ENCODE measurements at regions not wholly inside any gene's neighbourhood (a gene's known extent, or its start where the extent isn't known, plus 50 kb on each side); places are given as distances from the start of the nearest gene placed in this dataset.

- ATAC-seq (ENCODE audit: insufficient read depth, low FRiP score) (no peak), DNase-seq (peak in 2 of 3 donors; percentile 53 to 55)
- 82 to 85% methylated on average over 4 of the region's 4 CpGs for WGBS, 2 donors
- H3K9me3 ChIP-seq (ENCODE audit: control insufficient read depth in 4 of 4, insufficient read depth in 3 of 4, low read length in 3 of 4): no peaks in the 10 kb centered on the region
- H3K9ac ChIP-seq (ENCODE audit: insufficient read depth in 1 of 2, low read length in 2 of 2): no peak overlapping the region
- peaks cover 0 to 13% (median 0%) of the 10 kb centered on the region in 5 donors for H3K4me1 ChIP-seq (ENCODE audit: control insufficient read depth in 5 of 5, insufficient read depth in 5 of 5, low read length in 5 of 5)
- H3K4me3 ChIP-seq: no peak overlapping the region
- H3K36me3 ChIP-seq (ENCODE audit: control insufficient read depth in 4 of 4, insufficient read depth in 4 of 4, low read length in 4 of 4): no peaks in the 10 kb centered on the region
- no peaks in the 10 kb centered on the region for H3K27me3 ChIP-seq (ENCODE audit: control insufficient read depth in 3 of 3, insufficient read depth in 3 of 3, low read length in 2 of 3)
- no peak for TF ChIP-seq CTCF (IDR thresholded peaks at IDR 0.05; ENCODE audit: control extremely low read depth, extremely low read depth)
- H3K27ac ChIP-seq (ENCODE audit: low read depth in 1 of 2, low read length in 1 of 2): no peak overlapping the region
Observed at GRCh38 chr5:125295405-125295872, 549.0 kb upstream of the ZNF608 start.

DNA sequence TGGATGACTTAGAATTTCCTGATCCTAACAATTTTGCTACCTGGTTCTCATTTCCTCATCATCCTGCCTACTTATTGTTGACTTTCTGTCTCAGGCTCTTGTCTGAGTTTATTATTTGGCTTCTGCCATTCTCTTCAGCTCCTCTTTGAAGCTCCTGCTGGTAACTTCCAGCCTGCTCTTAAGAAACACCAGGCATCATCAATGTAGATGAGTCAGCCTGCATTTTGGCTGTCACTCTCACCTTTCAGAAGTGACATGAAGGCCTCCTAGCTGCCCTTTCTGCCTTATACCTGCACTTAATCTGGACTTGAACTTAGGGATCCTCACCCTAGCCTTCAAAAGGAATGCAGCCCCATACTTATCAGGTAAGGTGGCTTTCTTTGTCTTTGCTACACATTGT is 551.8 kb upstream of the ZNF608 start:
- H3K27ac ChIP-seq (ENCODE audit: low read depth in 1 of 2, low read length in 1 of 2): no peak overlapping the region
- ATAC-seq (ENCODE audit: insufficient read depth, low FRiP score): no peak

DNA sequence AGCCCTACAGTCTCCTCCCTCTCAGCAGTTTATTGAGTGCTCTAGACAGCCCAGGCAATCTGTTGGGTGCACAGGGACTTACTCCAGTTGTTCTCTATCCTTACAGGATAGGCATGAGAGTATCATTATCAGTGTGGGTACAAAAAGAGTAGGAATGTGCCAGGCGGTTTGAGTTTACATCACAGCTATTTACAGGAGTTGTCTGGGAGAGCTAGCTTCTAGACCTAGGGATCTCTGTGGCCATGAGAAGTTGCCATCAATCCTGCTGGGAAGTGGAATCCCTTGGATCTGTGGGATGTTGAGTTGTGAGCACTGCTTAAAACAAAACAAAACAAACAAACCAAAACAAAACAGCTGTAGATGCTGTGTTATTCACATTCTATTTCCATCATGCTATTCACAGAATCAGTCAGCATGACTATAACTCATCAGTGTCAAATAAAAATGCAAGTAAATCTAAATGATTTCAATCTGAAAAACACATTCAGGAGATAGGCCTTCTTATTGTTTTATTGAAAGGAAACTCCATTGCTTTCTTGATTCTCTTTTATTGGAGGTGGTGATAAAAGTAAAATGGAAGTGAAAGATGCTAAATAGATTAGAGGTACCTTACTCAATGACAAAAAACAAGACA is 552.4 kb upstream of the ZNF608 start:
- WGBS, 2 donors: 86 to 96% methylated on average over 1 of the region's 1 CpG
- ATAC-seq (ENCODE audit: insufficient read depth, low FRiP score) (no peak), DNase-seq (no peak)
- peaks cover 0 to 13% (median 0%) of the 10 kb centered on the region in 5 donors for H3K4me1 ChIP-seq (ENCODE audit: control insufficient read depth in 5 of 5, insufficient read depth in 5 of 5, low read length in 5 of 5)
- no peaks in the 10 kb centered on the region for H3K36me3 ChIP-seq (ENCODE audit: control insufficient read depth in 4 of 4, insufficient read depth in 4 of 4, low read length in 4 of 4)
- no peaks in the 10 kb centered on the region for H3K27me3 ChIP-seq (ENCODE audit: control insufficient read depth in 3 of 3, insufficient read depth in 3 of 3, low read length in 2 of 3)
- H3K4me3 ChIP-seq: no peak overlapping the region
- no peak overlapping the region for H3K9ac ChIP-seq (ENCODE audit: insufficient read depth in 1 of 2, low read length in 2 of 2)
- H3K9me3 ChIP-seq (ENCODE audit: control insufficient read depth in 4 of 4, insufficient read depth in 3 of 4, low read length in 3 of 4): no peaks in the 10 kb centered on the region
- H3K27ac ChIP-seq (ENCODE audit: low read depth in 1 of 2, low read length in 1 of 2): no peak overlapping the region
- TF ChIP-seq CTCF (IDR thresholded peaks at IDR 0.05; ENCODE audit: control extremely low read depth, extremely low read depth): no peak

More for the DNA sequence above, 551.8 kb upstream of the ZNF608 start:
- H3K9me3 ChIP-seq (ENCODE audit: control insufficient read depth in 4 of 4, insufficient read depth in 3 of 4, low read length in 3 of 4): no peaks in the 10 kb centered on the region
- H3K36me3 ChIP-seq (ENCODE audit: control insufficient read depth in 4 of 4, insufficient read depth in 4 of 4, low read length in 4 of 4): no peaks in the 10 kb centered on the region
- DNase-seq: no peak
- no peak overlapping the region for H3K9ac ChIP-seq (ENCODE audit: insufficient read depth in 1 of 2, low read length in 2 of 2)
- peaks cover 0 to 13% (median 0%) of the 10 kb centered on the region in 5 donors for H3K4me1 ChIP-seq (ENCODE audit: control insufficient read depth in 5 of 5, insufficient read depth in 5 of 5, low read length in 5 of 5)
- H3K4me3 ChIP-seq: no peak overlapping the region
- no peak for TF ChIP-seq CTCF (IDR thresholded peaks at IDR 0.05; ENCODE audit: control extremely low read depth, extremely low read depth)
- no peaks in the 10 kb centered on the region for H3K27me3 ChIP-seq (ENCODE audit: control insufficient read depth in 3 of 3, insufficient read depth in 3 of 3, low read length in 2 of 3)

DNA sequence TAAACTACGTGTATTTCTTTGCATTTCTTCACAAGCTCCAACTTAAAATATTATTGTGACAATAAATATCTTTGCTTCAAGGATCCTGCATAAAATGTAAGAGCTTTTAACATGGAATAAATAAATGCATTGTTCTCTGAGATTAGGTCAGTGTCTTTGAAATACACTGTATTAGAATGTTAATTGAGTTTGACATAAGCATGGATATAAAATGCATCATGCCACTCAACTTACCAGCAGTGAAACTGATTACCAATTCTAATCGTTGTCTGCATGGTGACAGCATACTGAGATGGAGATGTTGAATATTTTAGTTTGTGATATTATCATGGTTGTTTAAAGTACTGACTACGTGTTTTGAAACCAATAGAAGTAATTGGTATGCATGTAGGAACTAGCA is 555.3 kb upstream of the ZNF608 start:
- Histone ChIP-seq H3K4me3 (no peak overlapping the region), H3K27ac (ENCODE audit: low read depth in 1 of 2, low read length in 1 of 2) (no peak overlapping the region), H3K36me3 (ENCODE audit: control insufficient read depth in 4 of 4, insufficient read depth in 4 of 4, low read length in 4 of 4) (no peaks in the 10 kb centered on the region), H3K27me3 (ENCODE audit: control insufficient read depth in 3 of 3, insufficient read depth in 3 of 3, low read length in 2 of 3) (no peaks in the 10 kb centered on the region), H3K9me3 (ENCODE audit: control insufficient read depth in 4 of 4, insufficient read depth in 3 of 4, low read length in 3 of 4) (peaks cover 0 to 2% (median 0%) of the 10 kb centered on the region in 4 donors), H3K9ac (ENCODE audit: insufficient read depth in 1 of 2, low read length in 2 of 2) (no peak overlapping the region), H3K4me1 (ENCODE audit: control insufficient read depth in 5 of 5, insufficient read depth in 5 of 5, low read length in 5 of 5) (peaks cover 0 to 3% (median 0%) of the 10 kb centered on the region in 5 donors)
- ATAC-seq (ENCODE audit: insufficient read depth, low FRiP score): no peak
- DNase-seq: no peak
- 72 to 77% methylated on average over 3 of the region's 3 CpGs for WGBS, 2 donors
- TF ChIP-seq CTCF (IDR thresholded peaks at IDR 0.05; ENCODE audit: control extremely low read depth, extremely low read depth): no peak

All from lung (tissue), 11 donors.